ENCODE measurements at regions not wholly inside any gene's neighbourhood (a gene's known extent, or its start where the extent isn't known, plus 50 kb on each side); places are given as distances from the start of the nearest gene placed in this dataset.
A peak's percentile ranks its signal among the peaks of the same experiment; 100 is the strongest.

- no CpG with 5 or more reads among the region's 1 CpG for WGBS (ENCODE audit: insufficient coverage)
- no peaks in the 10 kb centered on the region for H3K36me3 ChIP-seq (ENCODE audit: control insufficient read depth, insufficient read depth, low read length)
- H3K27ac ChIP-seq (ENCODE audit: low read depth, low read length) = no peak overlapping the region
- H3K27me3 ChIP-seq (ENCODE audit: control insufficient read depth, insufficient read depth, low read length) = no peaks in the 10 kb centered on the region
- no peaks in the 10 kb centered on the region for H3K4me1 ChIP-seq (ENCODE audit: control insufficient read depth, insufficient read depth, low read length)
- H3K4me3 ChIP-seq (ENCODE audit: low read depth, low read length) = no peak overlapping the region
- DNase-seq (ENCODE audit: low read depth in 4 of 6, low spot score in 6 of 6) = peak in 1 of 6 donors; percentile 14
- H3K9me3 ChIP-seq (ENCODE audit: control insufficient read depth, insufficient read depth, low read length) = no peaks in the 10 kb centered on the region
Measured at GRCh38 chr13:106078191-106078590, 457.3 kb downstream of the EFNB2 start.

GRCh38 chr13:106077017-106077416, 458.4 kb downstream of the EFNB2 start:
- WGBS (ENCODE audit: insufficient coverage) = no CpG with 5 or more reads among the region's 1 CpG
- no peak for DNase-seq (ENCODE audit: low read depth in 4 of 6, low spot score in 6 of 6)
- no peak overlapping the region for H3K4me3 ChIP-seq (ENCODE audit: low read depth, low read length)
- no peaks in the 10 kb centered on the region for H3K4me1 ChIP-seq (ENCODE audit: control insufficient read depth, insufficient read depth, low read length)
- no peaks in the 10 kb centered on the region for H3K36me3 ChIP-seq (ENCODE audit: control insufficient read depth, insufficient read depth, low read length)
- H3K27ac ChIP-seq (ENCODE audit: low read depth, low read length) = no peak overlapping the region
- H3K27me3 ChIP-seq (ENCODE audit: control insufficient read depth, insufficient read depth, low read length) = no peaks in the 10 kb centered on the region
- no peaks in the 10 kb centered on the region for H3K9me3 ChIP-seq (ENCODE audit: control insufficient read depth, insufficient read depth, low read length)

- H3K27ac ChIP-seq (ENCODE audit: low read depth, low read length) = no peak overlapping the region
- no peaks in the 10 kb centered on the region for H3K9me3 ChIP-seq (ENCODE audit: control insufficient read depth, insufficient read depth, low read length)
- H3K4me1 ChIP-seq (ENCODE audit: control insufficient read depth, insufficient read depth, low read length) = no peaks in the 10 kb centered on the region
- no peak for DNase-seq (ENCODE audit: low read depth in 4 of 6, low spot score in 6 of 6)
- no CpG with 5 or more reads among the region's 1 CpG for WGBS (ENCODE audit: insufficient coverage)
- H3K4me3 ChIP-seq (ENCODE audit: low read depth, low read length) = no peak overlapping the region
- no peaks in the 10 kb centered on the region for H3K27me3 ChIP-seq (ENCODE audit: control insufficient read depth, insufficient read depth, low read length)
- no peaks in the 10 kb centered on the region for H3K36me3 ChIP-seq (ENCODE audit: control insufficient read depth, insufficient read depth, low read length)
Measured at GRCh38 chr13:106072014-106072413, 463.4 kb downstream of the EFNB2 start.

GRCh38 chr13:106063591-106064313, 471.7 kb downstream of the EFNB2 start:
- Histone ChIP-seq H3K27me3 (ENCODE audit: control insufficient read depth, insufficient read depth, low read length) (no peaks in the 10 kb centered on the region), H3K27ac (ENCODE audit: low read depth, low read length) (no peak overlapping the region), H3K4me1 (ENCODE audit: control insufficient read depth, insufficient read depth, low read length) (no peaks in the 10 kb centered on the region), H3K9me3 (ENCODE audit: control insufficient read depth, insufficient read depth, low read length) (no peaks in the 10 kb centered on the region), H3K4me3 (ENCODE audit: low read depth, low read length) (no peak overlapping the region), H3K36me3 (ENCODE audit: control insufficient read depth, insufficient read depth, low read length) (no peaks in the 10 kb centered on the region)
- DNase-seq (ENCODE audit: low read depth in 4 of 6, low spot score in 6 of 6) = no peak
- 88% methylated on average over 4 of the region's 8 CpGs for WGBS (ENCODE audit: insufficient coverage)

- 77% methylated on average over 7 of the region's 11 CpGs for WGBS (ENCODE audit: insufficient coverage)
- H3K9me3 ChIP-seq (ENCODE audit: control insufficient read depth, insufficient read depth, low read length) = no peaks in the 10 kb centered on the region
- no peaks in the 10 kb centered on the region for H3K36me3 ChIP-seq (ENCODE audit: control insufficient read depth, insufficient read depth, low read length)
- no peak overlapping the region for H3K4me3 ChIP-seq (ENCODE audit: low read depth, low read length)
- no peak overlapping the region for H3K27ac ChIP-seq (ENCODE audit: low read depth, low read length)
- H3K4me1 ChIP-seq (ENCODE audit: control insufficient read depth, insufficient read depth, low read length) = no peaks in the 10 kb centered on the region
- DNase-seq (ENCODE audit: low read depth in 4 of 6, low spot score in 6 of 6) = no peak
- no peaks in the 10 kb centered on the region for H3K27me3 ChIP-seq (ENCODE audit: control insufficient read depth, insufficient read depth, low read length)
Measured at GRCh38 chr13:106061781-106062180, 473.7 kb downstream of the EFNB2 start.

GRCh38 chr13:106056851-106057250, 478.6 kb downstream of the EFNB2 start:
- H3K9me3 ChIP-seq (ENCODE audit: control insufficient read depth, insufficient read depth, low read length) = no peaks in the 10 kb centered on the region
- peak in 1 of 6 donors; percentile 37 for DNase-seq (ENCODE audit: low read depth in 4 of 6, low spot score in 6 of 6)
- 100% methylated on average over 2 of the region's 2 CpGs for WGBS (ENCODE audit: insufficient coverage)
- H3K36me3 ChIP-seq (ENCODE audit: control insufficient read depth, insufficient read depth, low read length) = no peaks in the 10 kb centered on the region
- no peak overlapping the region for H3K27ac ChIP-seq (ENCODE audit: low read depth, low read length)
- H3K4me1 ChIP-seq (ENCODE audit: control insufficient read depth, insufficient read depth, low read length) = no peaks in the 10 kb centered on the region
- H3K4me3 ChIP-seq (ENCODE audit: low read depth, low read length) = no peak overlapping the region
- H3K27me3 ChIP-seq (ENCODE audit: control insufficient read depth, insufficient read depth, low read length) = no peaks in the 10 kb centered on the region

GRCh38 chr13:106052200-106052767, 483.2 kb downstream of the EFNB2 start:
- Histone ChIP-seq H3K4me3 (ENCODE audit: low read depth, low read length) (no peak overlapping the region), H3K9me3 (ENCODE audit: control insufficient read depth, insufficient read depth, low read length) (no peaks in the 10 kb centered on the region), H3K27me3 (ENCODE audit: control insufficient read depth, insufficient read depth, low read length) (no peaks in the 10 kb centered on the region), H3K4me1 (ENCODE audit: control insufficient read depth, insufficient read depth, low read length) (no peaks in the 10 kb centered on the region), H3K36me3 (ENCODE audit: control insufficient read depth, insufficient read depth, low read length) (no peaks in the 10 kb centered on the region), H3K27ac (ENCODE audit: low read depth, low read length) (no peak overlapping the region)
- 77% methylated on average over 6 of the region's 8 CpGs for WGBS (ENCODE audit: insufficient coverage)
- no peak for DNase-seq (ENCODE audit: low read depth in 4 of 6, low spot score in 6 of 6)

DNA sequence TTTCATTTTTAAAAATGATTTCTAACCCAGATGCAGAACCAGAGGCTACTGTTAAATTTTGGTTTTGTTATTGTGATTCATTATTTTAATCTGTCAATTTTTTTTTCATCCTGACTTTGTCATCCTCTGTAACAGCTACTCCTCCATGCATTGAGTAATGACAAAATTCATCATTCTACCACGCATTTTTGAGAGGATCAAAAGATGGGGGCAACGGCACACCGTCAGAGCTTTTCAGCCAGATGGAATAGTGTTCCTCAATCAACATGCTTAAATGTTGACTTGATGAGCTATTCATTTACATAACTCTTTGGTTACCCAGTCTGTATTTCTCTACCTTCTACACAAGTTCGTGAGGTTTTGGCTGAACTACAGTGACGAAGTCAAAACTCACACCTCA, 486.3 kb downstream of the EFNB2 start:
- H3K4me1 ChIP-seq (ENCODE audit: control insufficient read depth, insufficient read depth, low read length) = no peaks in the 10 kb centered on the region
- no peaks in the 10 kb centered on the region for H3K36me3 ChIP-seq (ENCODE audit: control insufficient read depth, insufficient read depth, low read length)
- no peak overlapping the region for H3K4me3 ChIP-seq (ENCODE audit: low read depth, low read length)
- DNase-seq (ENCODE audit: low read depth in 4 of 6, low spot score in 6 of 6) = no peak
- 80% methylated on average over 1 of the region's 5 CpGs for WGBS (ENCODE audit: insufficient coverage)
- no peaks in the 10 kb centered on the region for H3K27me3 ChIP-seq (ENCODE audit: control insufficient read depth, insufficient read depth, low read length)
- no peaks in the 10 kb centered on the region for H3K9me3 ChIP-seq (ENCODE audit: control insufficient read depth, insufficient read depth, low read length)
- H3K27ac ChIP-seq (ENCODE audit: low read depth, low read length) = no peak overlapping the region

GRCh38 chr13:106048386-106048785, 487.1 kb downstream of the EFNB2 start:
- Histone ChIP-seq H3K36me3 (ENCODE audit: control insufficient read depth, insufficient read depth, low read length) (no peaks in the 10 kb centered on the region), H3K27ac (ENCODE audit: low read depth, low read length) (no peak overlapping the region), H3K4me3 (ENCODE audit: low read depth, low read length) (no peak overlapping the region), H3K4me1 (ENCODE audit: control insufficient read depth, insufficient read depth, low read length) (no peaks in the 10 kb centered on the region), H3K9me3 (ENCODE audit: control insufficient read depth, insufficient read depth, low read length) (no peaks in the 10 kb centered on the region), H3K27me3 (ENCODE audit: control insufficient read depth, insufficient read depth, low read length) (no peaks in the 10 kb centered on the region)
- 31% methylated on average over 2 of the region's 4 CpGs for WGBS (ENCODE audit: insufficient coverage)
- no peak for DNase-seq (ENCODE audit: low read depth in 4 of 6, low spot score in 6 of 6)

DNA sequence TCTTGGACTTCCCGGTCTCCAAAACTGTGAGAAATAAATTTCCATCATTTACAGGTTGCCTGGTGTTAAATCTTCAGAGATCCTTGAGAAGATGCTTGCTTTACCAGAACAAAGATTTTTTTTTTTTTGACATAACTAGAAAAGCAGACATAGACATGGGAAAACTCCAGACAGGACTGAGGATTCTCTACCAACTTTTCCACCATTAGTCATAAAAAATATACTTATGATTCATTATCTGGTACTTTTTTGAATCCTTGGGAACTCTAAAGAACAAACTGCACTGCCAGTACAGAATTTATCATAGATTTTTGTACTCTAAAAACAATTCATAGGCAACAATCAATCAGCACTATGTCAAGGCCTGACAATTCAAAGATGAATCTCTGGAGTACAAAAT, 487.6 kb downstream of the EFNB2 start:
- DNase-seq (ENCODE audit: low read depth in 4 of 6, low spot score in 6 of 6) = no peak
- H3K36me3 ChIP-seq (ENCODE audit: control insufficient read depth, insufficient read depth, low read length) = no peaks in the 10 kb centered on the region
- WGBS (ENCODE audit: insufficient coverage) = 100% methylated on average over 1 of the region's 1 CpG
- H3K4me3 ChIP-seq (ENCODE audit: low read depth, low read length) = no peak overlapping the region
- no peaks in the 10 kb centered on the region for H3K9me3 ChIP-seq (ENCODE audit: control insufficient read depth, insufficient read depth, low read length)
- no peak overlapping the region for H3K27ac ChIP-seq (ENCODE audit: low read depth, low read length)
- H3K27me3 ChIP-seq (ENCODE audit: control insufficient read depth, insufficient read depth, low read length) = no peaks in the 10 kb centered on the region
- H3K4me1 ChIP-seq (ENCODE audit: control insufficient read depth, insufficient read depth, low read length) = no peaks in the 10 kb centered on the region
